Endodermal cell (in vitro differentiated cells): ENCODE measurements at regions not wholly inside any gene's neighbourhood (a gene's known extent, or its start where the extent isn't known, plus 50 kb on each side); places are given as distances from the start of the nearest gene placed in this dataset.

Experiments
- DNase-seq: peaks from one replicate; pipeline ENCODE4 v3.0.0-alpha.2; 2017
- H3K27ac ChIP-seq: 2 replicates; pipeline ENCODE4 v1.5.1; 2013; ENCODE audit warnings: mild to moderate bottlenecking, low read depth, low read length, moderate library complexity
- H3K27me3 ChIP-seq: 2 replicates; pipeline ENCODE4 v1.6.1; 2013; ENCODE audit warnings: mild to moderate bottlenecking, low read length, moderate library complexity; ENCODE audit not compliant: insufficient read depth, control insufficient read depth, poor library complexity, severe bottlenecking
- H3K36me3 ChIP-seq: 2 replicates; pipeline ENCODE4 v1.7.0; 2013; ENCODE audit warnings: mild to moderate bottlenecking, low read length, moderate library complexity; ENCODE audit not compliant: control insufficient read depth, insufficient read depth
- H3K4me1 ChIP-seq: one replicate; pipeline ENCODE4 v1.7.0; 2013; ENCODE audit warnings: low read length; ENCODE audit not compliant: control insufficient read depth, insufficient read depth
- H3K4me3 ChIP-seq: 2 replicates; pipeline ENCODE4 v1.5.1; 2013; ENCODE audit warnings: mild to moderate bottlenecking, low read length, moderate library complexity
- H3K9ac ChIP-seq: 2 replicates; pipeline ENCODE4 v1.6.1; 2013; ENCODE audit warnings: mild to moderate bottlenecking, low read length, moderate library complexity; ENCODE audit not compliant: poor library complexity, severe bottlenecking; ENCODE audit errors: extremely low read depth
- H3K9me3 ChIP-seq: 2 replicates; pipeline ENCODE4 v1.6.1; 2013; ENCODE audit warnings: mild to moderate bottlenecking, low read length, moderate library complexity; ENCODE audit not compliant: control insufficient read depth
- H3K27ac Mint-ChIP-seq: 2 replicates; pipeline ENCODE4 v1.8.0; 2020; ENCODE audit warnings: mixed read lengths
- H3K27me3 Mint-ChIP-seq: 2 replicates; pipeline ENCODE4 v1.8.0; 2021; ENCODE audit warnings: mild to moderate bottlenecking, mixed read lengths; ENCODE audit not compliant: insufficient read depth
- H3K36me3 Mint-ChIP-seq: 2 replicates; pipeline ENCODE4 v1.8.0; 2020; ENCODE audit warnings: low read depth, mixed read lengths
- H3K4me1 Mint-ChIP-seq: 2 replicates; pipeline ENCODE4 v1.8.0; 2020; ENCODE audit warnings: mixed read lengths
- H3K4me3 Mint-ChIP-seq: 2 replicates; pipeline ENCODE4 v1.8.0; 2020; ENCODE audit warnings: mild to moderate bottlenecking, moderate library complexity, mixed read lengths
- H3K9me3 Mint-ChIP-seq: 2 replicates; pipeline ENCODE4 v1.8.0; 2020; ENCODE audit warnings: mild to moderate bottlenecking, mixed read lengths
- CTCF ChIP-seq: fragments of 200-600 bp; sonication (generic); conservative IDR thresholded peaks from 2 replicates; pipeline ENCODE4 v1.5.0; 2021; ENCODE audit warnings: antibody characterized with exemption, mild to moderate bottlenecking
- WGBS, 2 experiments: methylation state at CpG; one replicate each; pipeline versions ENCODE4 v1.1.5 to v1.1.7; 2013; ENCODE audit warnings: missing lambda C conversion rate in 2 of 2, mixed read lengths in 1 of 2; ENCODE audit not compliant: insufficient coverage in 1 of 2, insufficient read length in 1 of 2; 5-methylcytosine and 5-hydroxymethylcytosine counted together

GRCh38 chr10:60443346-60443745 is 53.7 kb upstream of the ANK3 start:
- H3K36me3 ChIP-seq, result no peaks in the 10 kb centered on the region
- no peak for TF ChIP-seq CTCF
- no peak for DNase-seq
- Mint-ChIP-seq H3K27ac (no peak overlapping the region), H3K4me1 (peaks cover 11% of the 10 kb centered on the region), H3K4me3 (no peak overlapping the region), H3K9me3 (no peaks in the 10 kb centered on the region), H3K27me3 (no peaks in the 10 kb centered on the region), H3K36me3 (no peaks in the 10 kb centered on the region)
- no peak overlapping the region for H3K4me3 ChIP-seq
- H3K9me3 ChIP-seq, result no peaks in the 10 kb centered on the region
- 84% methylated on average over 3 of the region's 3 CpGs; no CpG with 5 or more reads in 1 of the 2 experiments for WGBS, 2 experiments
- H3K27me3 ChIP-seq, result no peaks in the 10 kb centered on the region
- H3K27ac ChIP-seq, result no peak overlapping the region
- H3K9ac ChIP-seq, result no peak overlapping the region
- peaks cover 5% of the 10 kb centered on the region for H3K4me1 ChIP-seq

GRCh38 chr10:60441515-60441914 is 51.8 kb upstream of the ANK3 start:
- WGBS, 2 experiments, result no CpG with 5 or more reads among the region's 1 CpG
- Mint-ChIP-seq H3K27me3 (no peaks in the 10 kb centered on the region), H3K27ac (no peak overlapping the region), H3K36me3 (no peaks in the 10 kb centered on the region), H3K9me3 (no peaks in the 10 kb centered on the region), H3K4me1 (peaks cover 7% of the 10 kb centered on the region), H3K4me3 (no peak overlapping the region)
- H3K9ac ChIP-seq, result no peak overlapping the region
- no peaks in the 10 kb centered on the region for H3K36me3 ChIP-seq
- TF ChIP-seq CTCF, result peak; percentile 51
- H3K27ac ChIP-seq, result no peak overlapping the region
- H3K27me3 ChIP-seq, result no peaks in the 10 kb centered on the region
- no peaks in the 10 kb centered on the region for H3K9me3 ChIP-seq
- H3K4me3 ChIP-seq, result no peak overlapping the region
- H3K4me1 ChIP-seq, result peaks cover 3% of the 10 kb centered on the region
- DNase-seq, result no peak

- Mint-ChIP-seq H3K4me3 (no peak overlapping the region), H3K36me3 (no peaks in the 10 kb centered on the region), H3K27ac (no peak overlapping the region), H3K9me3 (no peaks in the 10 kb centered on the region), H3K27me3 (no peaks in the 10 kb centered on the region), H3K4me1 (peaks cover 7% of the 10 kb centered on the region)
- TF ChIP-seq CTCF, result peak; percentile 15
- Histone ChIP-seq H3K9me3 (no peaks in the 10 kb centered on the region), H3K4me1 (no peaks in the 10 kb centered on the region), H3K27ac (no peak overlapping the region), H3K9ac (no peak overlapping the region), H3K36me3 (no peaks in the 10 kb centered on the region), H3K27me3 (no peaks in the 10 kb centered on the region), H3K4me3 (no peak overlapping the region)
- DNase-seq, result no peak
- 88 to 98% methylated on average over 1 to 2 of the region's 2 CpGs for WGBS, 2 experiments
Observed at GRCh38 chr10:60439641-60440040, 50.0 kb upstream of the ANK3 start.
